SK-N-SH (cell line): ENCODE measurements at regions not wholly inside any gene's neighbourhood (a gene's known extent, or its start where the extent isn't known, plus 50 kb on each side); places are given as distances from the start of the nearest gene placed in this dataset.

Experiments
- CTCF ChIP-seq: fragments of 200-600 bp; sonication (generic); IDR thresholded peaks from 2 replicates; pipeline ENCODE4 v1.6.1; 2017; ENCODE audit warnings: antibody characterized with exemption, mild to moderate bottlenecking, moderate library complexity
- FOXM1 ChIP-seq: IDR thresholded peaks from 2 replicates; pipeline ENCODE4 v1.4.0; 2012; ENCODE audit warnings: low read depth, mild to moderate bottlenecking
- NRF1 ChIP-seq: IDR thresholded peaks from 2 replicates; pipeline ENCODE4 v1.6.1; 2012; ENCODE audit warnings: low read depth, mild to moderate bottlenecking, low read length
- POLR2AphosphoS5 ChIP-seq: IDR thresholded peaks from 2 replicates; pipeline ENCODE4 v1.6.1; 2012; ENCODE audit warnings: low read depth, low read length
- REST ChIP-seq: IDR thresholded peaks from 2 replicates; pipeline ENCODE4 v1.6.1; 2012; ENCODE audit warnings: mild to moderate bottlenecking, low read depth, low read length, moderate library complexity
- SIN3A ChIP-seq: IDR thresholded peaks from 2 replicates; pipeline ENCODE4 v1.6.1; 2012; ENCODE audit warnings: low read depth, mild to moderate bottlenecking, low read length, moderate library complexity, borderline replicate concordance

GRCh38 chr11:82355313-82355823 is 378.3 kb downstream of the FAM181B start:
- TF ChIP-seq SIN3A (no peak), POLR2AphosphoS5 (no peak), CTCF (no peak), NRF1 (no peak), FOXM1 (no peak), REST (no peak)
